BJ (cell line): ENCODE measurements at regions not wholly inside any gene's neighbourhood (a gene's known extent, or its start where the extent isn't known, plus 50 kb on each side); places are given as distances from the start of the nearest gene placed in this dataset.

Experiments
- CTCF ChIA-PET: fragments of 350-600 bp; formaldehyde crosslinking; extraction: SDS; loops from one replicate; lab custom pipeline; 2021; ENCODE audit warnings: antibody characterized with exemption, inconsistent platforms; lab: Yijun Ruan, JAX
- POLR2A ChIA-PET: fragments of 300-600 bp; sonication (Branson Sonifier 250); formaldehyde crosslinking; extraction: SDS; loops from one replicate; lab custom pipeline; 2021; ENCODE audit warnings: antibody characterized with exemption; lab: Charles Lee
- DNase-seq: peaks from one replicate; pipeline ENCODE4 v3.0.0-alpha.2; 2011; ENCODE audit warnings: low read depth
- H3K27me3 ChIP-seq: 2 replicates; pipeline ENCODE4 v1.6.0; 2011; ENCODE audit warnings: low read length; ENCODE audit not compliant: control insufficient read depth, insufficient read depth
- H3K36me3 ChIP-seq: 2 replicates; pipeline ENCODE4 v1.5.1; 2011; ENCODE audit warnings: low read length; ENCODE audit not compliant: control insufficient read depth, insufficient read depth
- H3K4me3 ChIP-seq: 2 replicates; pipeline ENCODE4 v1.5.1; 2011; ENCODE audit warnings: low read depth, mild to moderate bottlenecking, control low read depth, low read length
- TF ChIP-seq, protein P1 (sequence below): IDR thresholded peaks from 2 replicates; pipeline ENCODE4 v1.5.1; 2011; ENCODE audit warnings: low read depth, mild to moderate bottlenecking, control low read depth, inconsistent platforms, low read length, moderate library complexity; ENCODE audit not compliant: insufficient read depth

DNA sequence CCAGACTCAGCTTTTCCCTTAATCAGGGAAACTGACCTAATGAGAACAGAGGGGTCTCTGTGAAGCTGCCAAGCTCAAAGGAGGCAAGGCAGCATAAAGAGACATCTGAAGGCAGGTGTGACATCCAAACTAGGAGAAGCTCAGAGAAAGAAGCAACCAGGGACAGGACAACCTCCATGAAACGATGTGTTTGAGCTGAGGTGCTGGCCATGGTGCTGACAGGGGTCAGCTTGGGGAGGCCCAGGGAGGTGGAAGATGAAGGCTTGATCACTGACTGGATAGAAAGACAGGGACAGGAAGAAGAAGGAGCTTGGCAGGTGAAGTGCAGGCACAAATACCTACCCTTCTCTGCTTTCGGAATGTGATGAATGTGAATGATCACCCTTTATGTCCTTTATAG lies 179.5 kb upstream of the NSMCE3 start:
- no peak for DNase-seq
- ChIA-PET POLR2A (no interaction called here), CTCF (no interaction called here)
- TF ChIP-seq, protein P1, sequence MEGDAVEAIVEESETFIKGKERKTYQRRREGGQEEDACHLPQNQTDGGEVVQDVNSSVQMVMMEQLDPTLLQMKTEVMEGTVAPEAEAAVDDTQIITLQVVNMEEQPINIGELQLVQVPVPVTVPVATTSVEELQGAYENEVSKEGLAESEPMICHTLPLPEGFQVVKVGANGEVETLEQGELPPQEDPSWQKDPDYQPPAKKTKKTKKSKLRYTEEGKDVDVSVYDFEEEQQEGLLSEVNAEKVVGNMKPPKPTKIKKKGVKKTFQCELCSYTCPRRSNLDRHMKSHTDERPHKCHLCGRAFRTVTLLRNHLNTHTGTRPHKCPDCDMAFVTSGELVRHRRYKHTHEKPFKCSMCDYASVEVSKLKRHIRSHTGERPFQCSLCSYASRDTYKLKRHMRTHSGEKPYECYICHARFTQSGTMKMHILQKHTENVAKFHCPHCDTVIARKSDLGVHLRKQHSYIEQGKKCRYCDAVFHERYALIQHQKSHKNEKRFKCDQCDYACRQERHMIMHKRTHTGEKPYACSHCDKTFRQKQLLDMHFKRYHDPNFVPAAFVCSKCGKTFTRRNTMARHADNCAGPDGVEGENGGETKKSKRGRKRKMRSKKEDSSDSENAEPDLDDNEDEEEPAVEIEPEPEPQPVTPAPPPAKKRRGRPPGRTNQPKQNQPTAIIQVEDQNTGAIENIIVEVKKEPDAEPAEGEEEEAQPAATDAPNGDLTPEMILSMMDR, result no peak
- H3K4me3 ChIP-seq, result no peak overlapping the region
- H3K27me3 ChIP-seq, result no peaks in the 10 kb centered on the region
- H3K36me3 ChIP-seq, result no peaks in the 10 kb centered on the region

- no peaks in the 10 kb centered on the region for H3K36me3 ChIP-seq
- ChIA-PET CTCF (interaction anchor here (1.3 to 1.5 kb wide), 2 partner anchors 11 to 30 kb away, joined by 4 read pairs; no protein-coding TSS in a partner anchor), POLR2A (no interaction called here)
- H3K27me3 ChIP-seq, result no peaks in the 10 kb centered on the region
- H3K4me3 ChIP-seq, result no peak overlapping the region
- TF ChIP-seq, protein P1, result no peak
- no peak for DNase-seq
Measured at GRCh38 chr15:29448320-29448719, 178.7 kb upstream of the NSMCE3 start.

DNA sequence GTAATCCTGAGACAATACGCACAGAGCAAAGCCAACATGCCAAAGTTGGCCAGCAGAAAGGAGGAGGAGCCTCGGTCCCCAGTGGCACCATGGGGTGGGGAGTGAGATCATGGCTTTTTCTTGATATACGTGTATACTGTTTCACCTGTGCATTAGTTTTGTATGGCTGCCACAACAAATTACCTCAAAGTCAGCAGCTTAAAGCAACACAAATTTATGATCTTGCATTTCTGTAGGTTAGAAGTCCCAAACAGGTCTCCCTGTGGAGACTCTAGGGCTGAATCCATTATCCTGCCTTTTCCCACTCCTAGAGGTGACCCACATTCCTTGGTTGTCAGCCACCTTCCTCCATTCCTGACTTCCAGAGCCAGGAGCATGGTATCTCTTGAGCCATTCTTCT lies 176.9 kb upstream of the NSMCE3 start:
- Histone ChIP-seq H3K27me3 (no peaks in the 10 kb centered on the region), H3K36me3 (no peaks in the 10 kb centered on the region), H3K4me3 (no peak overlapping the region)
- ChIA-PET POLR2A (no interaction called here), CTCF (no interaction called here)
- DNase-seq, result no peak
- TF ChIP-seq, protein P1, result no peak

DNA sequence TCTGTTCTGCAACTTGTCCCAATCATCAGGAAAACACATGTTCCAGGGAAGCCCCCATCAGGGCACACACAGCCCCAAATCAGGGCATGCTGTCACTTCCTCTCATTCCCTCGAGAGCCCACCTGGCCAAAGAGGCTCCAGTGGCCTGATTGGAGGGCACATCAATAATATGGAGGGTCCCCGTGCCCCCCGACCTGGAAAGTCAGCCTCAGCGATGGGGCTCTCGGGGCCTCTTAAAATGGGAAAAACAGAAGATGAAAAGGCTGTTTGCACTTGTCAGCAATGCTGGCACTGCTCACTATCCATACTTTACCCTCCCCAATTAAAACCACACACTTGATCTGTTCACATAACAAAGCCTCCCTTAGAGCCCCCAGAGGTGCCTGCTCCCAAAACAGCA lies 172.9 kb upstream of the NSMCE3 start:
- CTCF ChIA-PET, result no interaction called here
- Histone ChIP-seq H3K36me3 (no peaks in the 10 kb centered on the region), H3K27me3 (no peaks in the 10 kb centered on the region), H3K4me3 (no peak overlapping the region)
- POLR2A ChIA-PET, result no interaction called here
- TF ChIP-seq, protein P1, result no peak
- no peak for DNase-seq

GRCh38 chr15:29440541-29440940 lies 170.9 kb upstream of the NSMCE3 start:
- POLR2A ChIA-PET, result no interaction called here
- CTCF ChIA-PET, result no interaction called here
- TF ChIP-seq, protein P1, result no peak
- H3K4me3 ChIP-seq, result no peak overlapping the region
- DNase-seq, result no peak
- H3K27me3 ChIP-seq, result no peaks in the 10 kb centered on the region
- H3K36me3 ChIP-seq, result no peaks in the 10 kb centered on the region
